ENCODE measurements at regions not wholly inside any gene's neighbourhood (a gene's known extent, or its start where the extent isn't known, plus 50 kb on each side); places are given as distances from the start of the nearest gene placed in this dataset.

DNA sequence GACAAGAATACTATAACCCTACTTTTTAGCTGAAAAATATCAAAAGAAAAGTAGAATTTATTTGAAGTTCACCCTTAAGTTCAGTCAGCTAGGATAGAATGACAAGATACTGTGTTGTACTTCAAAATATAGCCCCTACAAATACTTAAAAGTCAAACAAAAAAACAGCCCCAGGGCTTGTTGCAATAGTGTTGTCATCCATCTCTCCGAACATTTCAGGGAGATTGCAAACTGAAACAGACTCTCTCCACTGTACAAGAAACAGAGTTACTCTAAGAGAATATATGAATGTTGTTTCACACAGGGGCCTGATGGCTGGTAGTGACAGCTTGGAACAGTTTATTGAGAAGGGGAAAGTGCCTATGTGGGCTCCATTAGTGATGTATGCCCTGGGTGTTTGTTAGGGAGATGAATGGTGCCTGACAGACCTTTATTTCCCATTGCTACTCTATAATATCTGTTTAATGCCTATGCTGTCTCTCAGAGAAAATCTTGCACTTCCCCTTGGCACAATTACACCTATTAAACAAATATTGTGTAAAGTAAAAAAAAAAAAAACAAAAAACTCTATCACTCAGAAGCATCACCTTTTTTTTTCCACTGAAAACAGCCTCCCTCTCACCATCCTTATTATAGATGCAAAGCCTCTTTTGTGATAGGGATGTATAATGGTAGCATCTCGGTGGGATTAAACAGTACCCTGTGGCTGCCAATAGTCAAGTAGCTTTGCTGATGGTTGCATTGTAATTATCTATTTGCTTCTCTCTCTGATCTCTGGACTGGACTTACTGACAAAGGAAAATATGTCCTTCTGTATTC is 506.3 kb upstream of the LUZP2 start:
- TF ChIP-seq EZH2 (IDR thresholded peaks at IDR 0.05; ENCODE audit: low read length, missing control alignments) (no peak), CTCF (conservative IDR thresholded peaks at IDR 0.05 in 1 of 2, IDR thresholded peaks at IDR 0.05 in 1 of 2; ENCODE audit: low read depth in 1 of 2, low read length in 2 of 2) (no peak)
- H3K9ac ChIP-seq (ENCODE audit: insufficient read depth, low read length), result no peak overlapping the region
- H3K9me3 ChIP-seq (ENCODE audit: control insufficient read depth, insufficient read depth, low read depth, low read length), result no peaks in the 10 kb centered on the region
- no peaks in the 10 kb centered on the region for H3K79me2 ChIP-seq (ENCODE audit: control insufficient read depth, insufficient read depth, low read length)
- H2AFZ ChIP-seq (ENCODE audit: low read length), result no peak overlapping the region
- DNase-seq (ENCODE audit: low read depth in 2 of 2), result peak in 1 of 2 donors; percentile 30
- H3K4me1 ChIP-seq (ENCODE audit: control insufficient read depth, extremely low read depth, insufficient read depth, low read length), result peaks cover 6% of the 10 kb centered on the region
- H4K20me1 ChIP-seq (ENCODE audit: control insufficient read depth, extremely low read depth, insufficient read depth, low read length), result no peaks in the 10 kb centered on the region
- no peak overlapping the region for H3K4me2 ChIP-seq (ENCODE audit: extremely low read depth, insufficient read depth, low read length)
- H3K36me3 ChIP-seq (ENCODE audit: control insufficient read depth, insufficient read depth, low read length), result no peaks in the 10 kb centered on the region
- H3K4me3 ChIP-seq (replicated peaks in 1 of 4; ENCODE audit: control extremely low read depth in 1 of 4, insufficient read depth in 1 of 4, low read depth in 3 of 4, low read length in 4 of 4), result no peak overlapping the region
- no peaks in the 10 kb centered on the region for H3K27me3 ChIP-seq (ENCODE audit: control insufficient read depth, insufficient read depth, low read length)
- H3K27ac ChIP-seq (ENCODE audit: insufficient read depth, low read length), result peak overlapping the region; percentile 2

- H3K4me2 ChIP-seq (ENCODE audit: extremely low read depth, insufficient read depth, low read length), result no peak overlapping the region
Measured at GRCh38 chr11:23991165-23991539, 505.7 kb upstream of the LUZP2 start.

GRCh38 chr11:23995891-23996290 is 501.0 kb upstream of the LUZP2 start:
- Histone ChIP-seq H3K36me3 (ENCODE audit: control insufficient read depth, insufficient read depth, low read length) (no peaks in the 10 kb centered on the region), H3K79me2 (ENCODE audit: control insufficient read depth, insufficient read depth, low read length) (no peaks in the 10 kb centered on the region), H3K27me3 (ENCODE audit: control insufficient read depth, insufficient read depth, low read length) (no peaks in the 10 kb centered on the region), H2AFZ (ENCODE audit: low read length) (no peak overlapping the region), H3K4me2 (ENCODE audit: extremely low read depth, insufficient read depth, low read length) (no peak overlapping the region), H3K27ac (ENCODE audit: insufficient read depth, low read length) (no peak overlapping the region), H4K20me1 (ENCODE audit: control insufficient read depth, extremely low read depth, insufficient read depth, low read length) (no peaks in the 10 kb centered on the region), H3K4me1 (ENCODE audit: control insufficient read depth, extremely low read depth, insufficient read depth, low read length) (peaks cover 2% of the 10 kb centered on the region), H3K4me3 (replicated peaks in 1 of 4; ENCODE audit: control extremely low read depth in 1 of 4, insufficient read depth in 1 of 4, low read depth in 3 of 4, low read length in 4 of 4) (no peak overlapping the region), H3K9ac (ENCODE audit: insufficient read depth, low read length) (no peak overlapping the region), H3K9me3 (ENCODE audit: control insufficient read depth, insufficient read depth, low read depth, low read length) (no peaks in the 10 kb centered on the region)
- TF ChIP-seq EZH2 (IDR thresholded peaks at IDR 0.05; ENCODE audit: low read length, missing control alignments) (no peak), CTCF (conservative IDR thresholded peaks at IDR 0.05 in 1 of 2, IDR thresholded peaks at IDR 0.05 in 1 of 2; ENCODE audit: low read depth in 1 of 2, low read length in 2 of 2) (no peak)
- DNase-seq (ENCODE audit: low read depth in 2 of 2), result peak; percentile 76 to 80

More at GRCh38 chr11:23991165-23991539, 505.7 kb upstream of the LUZP2 start:
- peak; percentile 76 to 87 for DNase-seq (ENCODE audit: low read depth in 2 of 2)
- no peak overlapping the region for H3K9ac ChIP-seq (ENCODE audit: insufficient read depth, low read length)
- H3K27ac ChIP-seq (ENCODE audit: insufficient read depth, low read length), result peak overlapping the region; percentile 37
- H3K27me3 ChIP-seq (ENCODE audit: control insufficient read depth, insufficient read depth, low read length), result no peaks in the 10 kb centered on the region
- H3K9me3 ChIP-seq (ENCODE audit: control insufficient read depth, insufficient read depth, low read depth, low read length), result no peaks in the 10 kb centered on the region
- no peaks in the 10 kb centered on the region for H3K36me3 ChIP-seq (ENCODE audit: control insufficient read depth, insufficient read depth, low read length)
- H2AFZ ChIP-seq (ENCODE audit: low read length), result peak overlapping the region; percentile 48
- no peak for TF ChIP-seq EZH2 (IDR thresholded peaks at IDR 0.05; ENCODE audit: low read length, missing control alignments)
- TF ChIP-seq CTCF (conservative IDR thresholded peaks at IDR 0.05 in 1 of 2, IDR thresholded peaks at IDR 0.05 in 1 of 2; ENCODE audit: low read depth in 1 of 2, low read length in 2 of 2), result no peak
- peaks cover 6% of the 10 kb centered on the region for H3K4me1 ChIP-seq (ENCODE audit: control insufficient read depth, extremely low read depth, insufficient read depth, low read length)
- no peaks in the 10 kb centered on the region for H4K20me1 ChIP-seq (ENCODE audit: control insufficient read depth, extremely low read depth, insufficient read depth, low read length)
- no peak overlapping the region for H3K4me3 ChIP-seq (replicated peaks in 1 of 4; ENCODE audit: control extremely low read depth in 1 of 4, insufficient read depth in 1 of 4, low read depth in 3 of 4, low read length in 4 of 4)
- no peaks in the 10 kb centered on the region for H3K79me2 ChIP-seq (ENCODE audit: control insufficient read depth, insufficient read depth, low read length)
